Fibroblast of lung (primary cell): ENCODE measurements at regions not wholly inside any gene's neighbourhood (a gene's known extent, or its start where the extent isn't known, plus 50 kb on each side); places are given as distances from the start of the nearest gene placed in this dataset.

ENCODE experiments used
- EZH2 ChIP-seq: IDR thresholded peaks from 2 replicates; pipeline ENCODE4 v1.5.1; 2012; ENCODE audit warnings: low read length, control low read depth, mild to moderate bottlenecking; ENCODE audit errors: missing control alignments
- TF ChIP-seq, protein P1 (sequence below), 2 donors: IDR thresholded peaks in 1 of 2; conservative IDR thresholded peaks in 1 of 2; 1 replicate in 1 of 2; 2 replicates in 1 of 2; pipeline ENCODE4 v1.5.1; 2011 to 2012; ENCODE audit warnings: low read length in 2 of 2, control low read depth in 1 of 2, inconsistent platforms in 1 of 2, low read depth in 1 of 2, mild to moderate bottlenecking in 1 of 2

- TF ChIP-seq, protein P1, sequence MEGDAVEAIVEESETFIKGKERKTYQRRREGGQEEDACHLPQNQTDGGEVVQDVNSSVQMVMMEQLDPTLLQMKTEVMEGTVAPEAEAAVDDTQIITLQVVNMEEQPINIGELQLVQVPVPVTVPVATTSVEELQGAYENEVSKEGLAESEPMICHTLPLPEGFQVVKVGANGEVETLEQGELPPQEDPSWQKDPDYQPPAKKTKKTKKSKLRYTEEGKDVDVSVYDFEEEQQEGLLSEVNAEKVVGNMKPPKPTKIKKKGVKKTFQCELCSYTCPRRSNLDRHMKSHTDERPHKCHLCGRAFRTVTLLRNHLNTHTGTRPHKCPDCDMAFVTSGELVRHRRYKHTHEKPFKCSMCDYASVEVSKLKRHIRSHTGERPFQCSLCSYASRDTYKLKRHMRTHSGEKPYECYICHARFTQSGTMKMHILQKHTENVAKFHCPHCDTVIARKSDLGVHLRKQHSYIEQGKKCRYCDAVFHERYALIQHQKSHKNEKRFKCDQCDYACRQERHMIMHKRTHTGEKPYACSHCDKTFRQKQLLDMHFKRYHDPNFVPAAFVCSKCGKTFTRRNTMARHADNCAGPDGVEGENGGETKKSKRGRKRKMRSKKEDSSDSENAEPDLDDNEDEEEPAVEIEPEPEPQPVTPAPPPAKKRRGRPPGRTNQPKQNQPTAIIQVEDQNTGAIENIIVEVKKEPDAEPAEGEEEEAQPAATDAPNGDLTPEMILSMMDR (conservative IDR thresholded peaks at IDR 0.05 in 1 of 2, IDR thresholded peaks at IDR 0.05 in 1 of 2; ENCODE audit: low read depth in 1 of 2, low read length in 2 of 2), result no peak
- TF ChIP-seq EZH2, result no peak
These were observed 81.7 kb upstream of the VANGL1 start for GRCh38 chr1:115560027-115560426.
